Activated CD4-positive, alpha-beta T cell treated with anti-CD3 and anti-CD28 coated beads for 36 hours (primary cell): ENCODE measurements at regions not wholly inside any gene's neighbourhood (a gene's known extent, or its start where the extent isn't known, plus 50 kb on each side); places are given as distances from the start of the nearest gene placed in this dataset.
"Not testable (repeated sequence)": the region's sequence is repeated elsewhere in the genome, so short reads cannot be mapped to it uniquely, and the experiment has no call there.

Source experiments
- ATAC-seq: fragments of 200-7000 bp; cut with Tn5 transposase; one replicate; pipeline ENCODE4 v1.10.0; 2021; ENCODE audit warnings: mild to moderate bottlenecking, moderate library complexity
- CTCF ChIA-PET: fragments of 350-600 bp; sonication (Branson Sonifier 250); formaldehyde crosslinking; loops from one replicate; lab custom pipeline; 2021; ENCODE audit warnings: antibody characterized with exemption; lab: Charles Lee
- POLR2A ChIA-PET: fragments of 350-600 bp; sonication (Branson Sonifier 250); formaldehyde crosslinking; loops from one replicate; lab custom pipeline; 2021; ENCODE audit warnings: antibody characterized with exemption, inconsistent platforms; lab: Charles Lee
- DNase-seq: peaks from one replicate; pipeline ENCODE4 v3.0.0-alpha.2; 2020
- H3K27ac Mint-ChIP-seq: one replicate; pipeline ENCODE4 v1.8.0; 2021; ENCODE audit warnings: mixed read lengths
- H3K27me3 Mint-ChIP-seq: one replicate; pipeline ENCODE4 v1.8.0; 2021; ENCODE audit warnings: mixed read lengths
- H3K36me3 Mint-ChIP-seq: one replicate; pipeline ENCODE4 v1.8.0; 2021; ENCODE audit warnings: low read depth, mixed read lengths
- H3K4me1 Mint-ChIP-seq: one replicate; pipeline ENCODE4 v1.8.0; 2021; ENCODE audit warnings: mixed read lengths
- H3K4me3 Mint-ChIP-seq: one replicate; pipeline ENCODE4 v1.8.0; 2021; ENCODE audit warnings: mild to moderate bottlenecking, moderate library complexity, mixed read lengths
- H3K9me3 Mint-ChIP-seq: one replicate; pipeline ENCODE4 v1.8.0; 2021; ENCODE audit warnings: low read depth, mixed read lengths
- intact Hi-C, 2 experiments: fragments of 100-400 bp; cut with DNase I in 1 of 2; cut with micrococcal nuclease in 1 of 2; formaldehyde crosslinking; loops; one replicate each; pipeline versions ENCODE4 v1.14.2 to v1.15.1; 2022 to 2024; cut with DNase I, micrococcal nuclease

- H3K4me3 Mint-ChIP-seq, H3K4me1 Mint-ChIP-seq, H3K36me3 Mint-ChIP-seq, CTCF ChIA-PET, POLR2A ChIA-PET, DNase-seq, ATAC-seq, H3K27me3 Mint-ChIP-seq, H3K27ac Mint-ChIP-seq: not testable (repeated sequence)
- intact Hi-C loops = loop anchor here in 1 of 2 experiments (10.0 kb wide), 1 partner anchor 61 kb away; no protein-coding TSS in a partner anchor
- H3K9me3 Mint-ChIP-seq = peaks cover 20% of the 10 kb centered on the region
Observed at GRCh38 chr16:60605652-60606051, 1430.6 kb downstream of the CDH8 start.

DNA sequence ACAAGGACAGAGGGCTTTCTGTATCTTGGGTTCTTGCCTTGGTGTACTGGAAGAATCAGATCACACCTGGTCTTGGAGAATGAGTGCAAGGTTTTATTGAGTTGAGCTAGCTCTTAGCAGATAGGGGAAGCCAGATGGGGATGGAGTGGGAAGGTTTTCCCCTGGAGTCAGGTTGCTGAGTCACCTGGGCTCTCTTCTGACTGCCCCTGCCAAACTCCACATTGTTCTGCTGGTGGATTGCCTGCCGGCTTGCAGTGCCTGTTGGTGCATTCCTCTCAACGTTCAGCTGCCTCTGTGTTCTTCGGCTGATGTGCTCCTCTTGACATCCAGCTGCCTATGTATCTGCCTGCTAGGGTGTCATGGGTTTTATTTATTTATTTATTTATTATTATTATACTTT, 1431.1 kb downstream of the CDH8 start:
- Mint-ChIP-seq H3K27ac (no peak overlapping the region), H3K9me3 (peaks cover 21% of the 10 kb centered on the region), H3K4me3 (no peak overlapping the region), H3K4me1 (no peaks in the 10 kb centered on the region), H3K27me3 (no peaks in the 10 kb centered on the region), H3K36me3 (no peaks in the 10 kb centered on the region)
- ChIA-PET CTCF (no interaction called here), POLR2A (no interaction called here)
- intact Hi-C loops = loop anchor here in 1 of 2 experiments (10.0 kb wide), 1 partner anchor 60 kb away; no protein-coding TSS in a partner anchor
- ATAC-seq (no peak), DNase-seq (no peak)

DNA sequence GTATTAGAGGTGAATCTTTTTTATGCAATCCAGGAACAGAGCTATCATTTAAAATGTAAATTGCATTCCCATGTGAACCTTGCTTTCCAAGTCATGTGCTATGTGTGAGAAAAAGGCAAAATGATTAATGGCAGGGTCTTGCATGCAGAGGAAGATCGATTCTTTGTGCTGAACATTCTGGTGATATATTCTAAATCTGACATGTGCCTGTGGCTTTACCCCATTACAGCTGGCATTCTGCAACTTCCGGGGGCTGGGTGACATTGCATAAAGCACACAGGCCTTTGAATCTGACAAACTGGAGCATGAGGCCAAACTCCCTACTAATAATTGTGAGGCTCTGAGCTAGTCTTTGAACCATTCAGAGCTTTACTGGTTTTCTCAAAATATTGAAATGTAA, 1449.7 kb downstream of the CDH8 start:
- Mint-ChIP-seq H3K27ac (no peak overlapping the region), H3K4me3 (no peak overlapping the region), H3K36me3 (no peaks in the 10 kb centered on the region), H3K9me3 (peaks cover 10% of the 10 kb centered on the region), H3K27me3 (no peaks in the 10 kb centered on the region), H3K4me1 (no peaks in the 10 kb centered on the region)
- CTCF ChIA-PET = no interaction called here
- ATAC-seq = no peak
- DNase-seq = no peak
- POLR2A ChIA-PET = no interaction called here
- intact Hi-C loops = no loop called here

- Mint-ChIP-seq H3K27me3 (no peaks in the 10 kb centered on the region), H3K4me1 (no peaks in the 10 kb centered on the region), H3K27ac (no peak overlapping the region), H3K36me3 (no peaks in the 10 kb centered on the region), H3K9me3 (peaks cover 14% of the 10 kb centered on the region), H3K4me3 (no peak overlapping the region)
- intact Hi-C loops = no loop called here
- ChIA-PET CTCF (no interaction called here), POLR2A (no interaction called here)
- no peak for ATAC-seq
- no peak for DNase-seq
Observed at GRCh38 chr16:60582528-60582927, 1453.7 kb downstream of the CDH8 start.

GRCh38 chr16:60566901-60567300, 1469.3 kb downstream of the CDH8 start:
- CTCF ChIA-PET = no interaction called here
- ATAC-seq (no peak), DNase-seq (no peak)
- Mint-ChIP-seq H3K9me3 (peaks cover 20% of the 10 kb centered on the region), H3K27ac (no peak overlapping the region), H3K36me3 (no peaks in the 10 kb centered on the region), H3K4me3 (no peak overlapping the region), H3K27me3 (no peaks in the 10 kb centered on the region), H3K4me1 (no peaks in the 10 kb centered on the region)
- intact Hi-C loops = no loop called here
- POLR2A ChIA-PET = no interaction called here

GRCh38 chr16:60564588-60564987, 1471.7 kb downstream of the CDH8 start:
- CTCF ChIA-PET = no interaction called here
- no peaks in the 10 kb centered on the region for H3K27me3 Mint-ChIP-seq
- intact Hi-C loops = no loop called here
- no peak for DNase-seq
- no peak for ATAC-seq
- no peaks in the 10 kb centered on the region for H3K36me3 Mint-ChIP-seq
- H3K9me3 Mint-ChIP-seq = peaks cover 15% of the 10 kb centered on the region
- H3K27ac Mint-ChIP-seq = no peak overlapping the region
- H3K4me1 Mint-ChIP-seq = no peaks in the 10 kb centered on the region
- POLR2A ChIA-PET = no interaction called here
- no peak overlapping the region for H3K4me3 Mint-ChIP-seq

DNA sequence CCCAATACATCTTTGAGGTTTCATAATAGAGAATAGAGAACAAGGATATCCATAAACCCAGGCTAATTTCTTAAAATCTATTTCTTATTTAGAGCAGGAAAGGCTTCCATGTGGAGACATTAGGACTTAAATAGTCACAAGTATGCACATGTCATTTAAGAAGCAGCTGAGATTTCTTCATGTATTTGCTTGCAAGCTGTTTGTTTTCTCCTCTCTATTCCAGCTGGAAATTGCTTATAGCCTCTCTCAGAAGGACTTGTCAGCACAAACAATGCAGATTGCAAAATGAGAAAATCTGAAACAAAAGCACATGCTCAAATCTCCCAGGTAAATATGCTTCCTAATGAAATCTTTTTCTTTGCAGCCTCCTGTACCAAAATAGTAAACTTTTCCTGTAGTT, 1473.1 kb downstream of the CDH8 start:
- ATAC-seq (no peak), DNase-seq (no peak)
- no peaks in the 10 kb centered on the region for H3K4me1 Mint-ChIP-seq
- POLR2A ChIA-PET = no interaction called here
- H3K36me3 Mint-ChIP-seq = no peaks in the 10 kb centered on the region
- intact Hi-C loops = no loop called here
- H3K27me3 Mint-ChIP-seq = no peaks in the 10 kb centered on the region
- CTCF ChIA-PET = no interaction called here
- no peak overlapping the region for H3K27ac Mint-ChIP-seq
- H3K4me3 Mint-ChIP-seq = no peak overlapping the region
- peaks cover 16% of the 10 kb centered on the region for H3K9me3 Mint-ChIP-seq

DNA sequence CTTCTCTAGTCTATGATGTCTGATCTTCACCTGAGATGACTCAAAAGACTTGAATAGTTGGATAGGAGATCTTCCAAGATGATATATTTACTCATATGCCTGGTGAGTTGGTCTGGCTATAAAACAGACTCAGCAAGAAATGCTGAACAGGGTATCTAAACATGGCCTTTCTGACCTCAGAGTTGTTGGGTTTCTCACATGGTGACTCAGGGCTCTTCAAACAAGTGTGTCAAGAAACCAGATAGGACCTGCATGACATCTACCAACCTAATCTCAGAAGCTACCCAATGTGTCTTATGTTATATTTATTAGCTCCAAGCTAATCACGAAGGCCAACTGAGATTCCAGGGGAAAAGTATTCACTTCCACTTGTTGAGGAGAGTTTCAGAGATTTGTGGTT, 1477.3 kb downstream of the CDH8 start:
- ATAC-seq (no peak), DNase-seq (no peak)
- H3K4me3 Mint-ChIP-seq = no peak overlapping the region
- H3K4me1 Mint-ChIP-seq = no peaks in the 10 kb centered on the region
- H3K9me3 Mint-ChIP-seq = peaks cover 21% of the 10 kb centered on the region
- CTCF ChIA-PET = no interaction called here
- H3K27ac Mint-ChIP-seq = no peak overlapping the region
- H3K36me3 Mint-ChIP-seq = no peaks in the 10 kb centered on the region
- intact Hi-C loops = no loop called here
- POLR2A ChIA-PET = no interaction called here
- H3K27me3 Mint-ChIP-seq = no peaks in the 10 kb centered on the region

- CTCF ChIA-PET = no interaction called here
- H3K9me3 Mint-ChIP-seq = peaks cover 23% of the 10 kb centered on the region
- H3K27me3 Mint-ChIP-seq = no peaks in the 10 kb centered on the region
- POLR2A ChIA-PET = no interaction called here
- H3K36me3 Mint-ChIP-seq = no peaks in the 10 kb centered on the region
- DNase-seq (no peak), ATAC-seq (no peak)
- H3K4me3 Mint-ChIP-seq = no peak overlapping the region
- H3K4me1 Mint-ChIP-seq = no peaks in the 10 kb centered on the region
- intact Hi-C loops = no loop called here
- no peak overlapping the region for H3K27ac Mint-ChIP-seq
Observed at GRCh38 chr16:60553090-60553757, 1483.0 kb downstream of the CDH8 start.

DNA sequence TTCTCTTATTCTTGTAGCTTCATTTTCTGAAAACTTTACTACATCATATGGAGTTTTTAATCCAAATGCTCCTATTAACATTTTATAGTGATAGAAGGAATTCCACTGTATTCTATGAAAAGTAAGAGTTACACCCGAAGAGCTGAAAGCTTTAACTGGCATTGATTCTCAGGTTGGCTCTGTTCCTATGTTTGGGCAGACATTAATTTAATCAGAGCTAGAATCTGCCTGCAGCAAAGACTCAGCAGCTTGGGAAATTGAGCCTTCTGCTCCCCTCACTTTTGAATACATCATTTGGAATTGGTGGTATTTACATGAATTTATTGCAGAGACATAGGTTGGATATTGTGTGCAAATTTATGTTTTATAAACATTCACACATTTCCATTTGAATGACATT, 1494.7 kb downstream of the CDH8 start:
- H3K4me1 Mint-ChIP-seq = no peaks in the 10 kb centered on the region
- H3K4me3 Mint-ChIP-seq = no peak overlapping the region
- DNase-seq = no peak
- peaks cover 12% of the 10 kb centered on the region for H3K9me3 Mint-ChIP-seq
- no peaks in the 10 kb centered on the region for H3K27me3 Mint-ChIP-seq
- intact Hi-C loops = loop anchor here in 1 of 2 experiments (10.0 kb wide), 1 partner anchor 63 kb away; no protein-coding TSS in a partner anchor
- H3K27ac Mint-ChIP-seq = no peak overlapping the region
- no peaks in the 10 kb centered on the region for H3K36me3 Mint-ChIP-seq
- ChIA-PET CTCF (no interaction called here), POLR2A (no interaction called here)
- ATAC-seq = no peak

DNA sequence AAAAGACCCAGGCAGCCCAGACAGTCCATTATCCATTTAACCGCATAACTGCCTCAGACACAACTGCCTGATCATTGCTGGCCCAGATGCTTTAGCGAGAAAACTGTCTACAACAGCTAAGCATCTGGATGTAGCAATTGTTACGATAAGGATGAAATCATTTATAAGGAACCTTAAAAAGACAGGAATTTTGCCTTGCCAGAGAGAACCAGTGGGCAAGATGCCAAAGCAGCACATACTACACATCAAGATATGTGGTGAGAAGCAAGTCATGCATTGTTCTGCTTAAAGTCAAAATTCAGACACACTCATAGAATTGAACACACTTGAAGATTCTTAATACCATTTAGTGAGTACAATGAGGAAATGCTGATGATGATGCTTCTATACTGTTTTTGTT, 1525.3 kb downstream of the CDH8 start:
- H3K4me3 Mint-ChIP-seq = no peak overlapping the region
- POLR2A ChIA-PET = no interaction called here
- no peaks in the 10 kb centered on the region for H3K36me3 Mint-ChIP-seq
- DNase-seq (no peak), ATAC-seq (no peak)
- H3K9me3 Mint-ChIP-seq = peaks cover 22% of the 10 kb centered on the region
- no peak overlapping the region for H3K27ac Mint-ChIP-seq
- no peaks in the 10 kb centered on the region for H3K27me3 Mint-ChIP-seq
- H3K4me1 Mint-ChIP-seq = no peaks in the 10 kb centered on the region
- intact Hi-C loops = no loop called here
- CTCF ChIA-PET = no interaction called here

GRCh38 chr16:60510208-60510607, 1526.0 kb downstream of the CDH8 start:
- Mint-ChIP-seq H3K27me3 (no peaks in the 10 kb centered on the region), H3K9me3 (peaks cover 23% of the 10 kb centered on the region), H3K36me3 (no peaks in the 10 kb centered on the region), H3K27ac (no peak overlapping the region), H3K4me3 (no peak overlapping the region), H3K4me1 (no peaks in the 10 kb centered on the region)
- CTCF ChIA-PET = no interaction called here
- POLR2A ChIA-PET = no interaction called here
- DNase-seq (no peak), ATAC-seq (no peak)
- intact Hi-C loops = no loop called here
